ENCODE measurements at regions not wholly inside any gene's neighbourhood (a gene's known extent, or its start where the extent isn't known, plus 50 kb on each side); places are given as distances from the start of the nearest gene placed in this dataset.
"Not testable (repeated sequence)": the region's sequence is repeated elsewhere in the genome, so short reads cannot be mapped to it uniquely, and the experiment has no call there.

DNA sequence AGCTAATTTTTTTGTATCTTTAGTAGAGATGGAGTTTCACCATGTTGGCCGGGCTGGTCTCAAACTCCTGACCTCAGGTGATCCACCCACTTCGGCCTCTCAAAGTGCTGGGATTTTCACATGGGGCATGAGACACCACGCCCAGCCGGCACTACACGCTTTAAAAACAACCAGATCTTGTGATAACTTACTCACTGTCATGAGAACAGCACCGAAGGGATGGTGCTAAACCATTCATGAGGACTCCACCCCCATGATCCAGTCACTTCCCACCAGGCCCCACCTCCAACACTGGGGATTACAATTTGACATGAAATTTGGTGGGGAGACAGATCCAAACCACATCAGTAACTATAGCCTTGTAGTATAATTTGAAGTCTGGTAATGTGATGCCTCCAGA lies 67.4 kb upstream of the ZNF169 start:
- DNase-seq (ENCODE audit: low read depth), result not testable (repeated sequence)

- DNase-seq (ENCODE audit: low read depth), result no peak
Observed at GRCh38 chr9:94198414-94198813, 60.7 kb upstream of the ZNF169 start.

GRCh38 chr9:94199776-94200175 lies 59.3 kb upstream of the ZNF169 start:
- no peak for DNase-seq (ENCODE audit: low read depth)

DNA sequence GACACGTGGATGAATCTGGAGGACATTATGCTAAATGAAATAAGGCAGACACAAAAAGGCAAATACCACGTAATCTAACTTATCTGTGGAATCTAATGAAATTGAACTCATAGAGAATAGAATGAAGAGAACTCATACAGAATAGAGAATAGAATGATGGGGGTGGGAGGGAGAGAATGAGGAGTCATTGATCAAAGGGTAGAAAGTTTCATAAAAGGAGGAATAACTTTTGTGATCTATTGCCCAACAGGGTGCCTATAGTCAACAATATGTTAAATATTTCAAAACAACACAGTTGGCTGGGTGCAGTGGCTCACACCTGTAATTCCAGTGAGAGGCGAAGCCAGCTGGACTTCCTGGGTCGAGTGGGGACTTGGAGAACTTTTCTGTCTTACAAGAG lies 54.9 kb upstream of the ZNF169 start:
- DNase-seq (ENCODE audit: low read depth), result no peak

- DNase-seq (ENCODE audit: low read depth), result no peak
Observed at GRCh38 chr9:94207781-94208180, 51.3 kb upstream of the ZNF169 start.

Data from CMK (cell line).